NT2/D1 (cell line): ENCODE measurements at regions not wholly inside any gene's neighbourhood (a gene's known extent, or its start where the extent isn't known, plus 50 kb on each side); places are given as distances from the start of the nearest gene placed in this dataset.
"Not testable (repeated sequence)": the region's sequence is repeated elsewhere in the genome, so short reads cannot be mapped to it uniquely, and the experiment has no call there.

ENCODE experiments used
- DNase-seq: peaks from one replicate; pipeline ENCODE4 v3.0.0-alpha.2; 2011; ENCODE audit warnings: low read depth, low spot score
- H3K27me3 ChIP-seq: 2 replicates; pipeline ENCODE4 v1.6.0; 2011; ENCODE audit warnings: mild to moderate bottlenecking; ENCODE audit not compliant: insufficient read length, insufficient read depth
- H3K36me3 ChIP-seq: 2 replicates; pipeline ENCODE4 v1.6.1; 2011; ENCODE audit warnings: mild to moderate bottlenecking, low read length, mixed read lengths; ENCODE audit not compliant: insufficient read depth, insufficient read length
- H3K4me1 ChIP-seq: 2 replicates; pipeline ENCODE4 v1.5.1; 2011; ENCODE audit not compliant: insufficient read depth, insufficient read length
- H3K4me3 ChIP-seq: 2 replicates; pipeline ENCODE4 v1.5.1; 2011; ENCODE audit warnings: low read depth; ENCODE audit not compliant: insufficient read length
- H3K9ac ChIP-seq: 2 replicates; pipeline ENCODE4 v1.6.0; 2011; ENCODE audit warnings: low read depth; ENCODE audit not compliant: insufficient read length
- H3K9me3 ChIP-seq: 2 replicates; pipeline ENCODE4 v1.5.1; 2011; ENCODE audit warnings: mild to moderate bottlenecking, low read length; ENCODE audit not compliant: insufficient read depth
- SUZ12 ChIP-seq: IDR thresholded peaks from 2 replicates; pipeline ENCODE4 v1.6.1; 2011; ENCODE audit not compliant: insufficient read length, insufficient read depth; ENCODE audit errors: extremely low read depth
- YY1 ChIP-seq: IDR thresholded peaks from 2 replicates; pipeline ENCODE4 v1.6.1; 2011; ENCODE audit not compliant: insufficient read length, insufficient read depth
- ZNF274 ChIP-seq: IDR thresholded peaks from 2 replicates; pipeline ENCODE4 v1.6.1; 2011; ENCODE audit warnings: mild to moderate bottlenecking, low read depth, low read length

GRCh38 chr17:77285594-77286390 is 145.0 kb downstream of the SEC14L1 start:
- no peak overlapping the region for H3K4me3 ChIP-seq
- DNase-seq = no peak
- TF ChIP-seq SUZ12 (no peak), ZNF274 (no peak), YY1 (no peak)
- H3K36me3 ChIP-seq = peaks cover 9% of the 10 kb centered on the region
- H3K27me3 ChIP-seq = peaks cover 12% of the 10 kb centered on the region
- H3K9me3 ChIP-seq = no peaks in the 10 kb centered on the region
- H3K9ac ChIP-seq = peak overlapping the region; percentile 6
- H3K4me1 ChIP-seq = peaks cover 40% of the 10 kb centered on the region

GRCh38 chr17:77286391-77286640 is 145.5 kb downstream of the SEC14L1 start:
- Histone ChIP-seq H3K4me3 (no peak overlapping the region), H3K9me3 (no peaks in the 10 kb centered on the region)

GRCh38 chr17:77286641-77287431 is 146.1 kb downstream of the SEC14L1 start:
- Histone ChIP-seq H3K9me3 (no peaks in the 10 kb centered on the region), H3K36me3 (peaks cover 9% of the 10 kb centered on the region), H3K27me3 (peaks cover 7% of the 10 kb centered on the region), H3K4me1 (peaks cover 36% of the 10 kb centered on the region), H3K4me3 (no peak overlapping the region), H3K9ac (peak overlapping the region; percentile 8)
- TF ChIP-seq ZNF274 = no peak
- no peak for TF ChIP-seq SUZ12
- no peak for TF ChIP-seq YY1
- no peak for DNase-seq

More at GRCh38 chr17:77286391-77286640, 145.5 kb downstream of the SEC14L1 start:
- peaks cover 12% of the 10 kb centered on the region for H3K27me3 ChIP-seq
- peaks cover 40% of the 10 kb centered on the region for H3K4me1 ChIP-seq
- DNase-seq = no peak
- H3K9ac ChIP-seq = peak overlapping the region; percentile 6
- H3K36me3 ChIP-seq = peaks cover 9% of the 10 kb centered on the region
- TF ChIP-seq SUZ12 (no peak), ZNF274 (no peak), YY1 (no peak)

- H3K9ac ChIP-seq = peak overlapping the region; percentile 8
- no peaks in the 10 kb centered on the region for H3K27me3 ChIP-seq
- TF ChIP-seq SUZ12 = no peak
- no peak for TF ChIP-seq ZNF274
- no peak for TF ChIP-seq YY1
- no peaks in the 10 kb centered on the region for H3K9me3 ChIP-seq
- peaks cover 9% of the 10 kb centered on the region for H3K36me3 ChIP-seq
- no peak overlapping the region for H3K4me3 ChIP-seq
- no peak for DNase-seq
- peaks cover 31% of the 10 kb centered on the region for H3K4me1 ChIP-seq
Measured at GRCh38 chr17:77287432-77288068, 146.8 kb downstream of the SEC14L1 start.

- Histone ChIP-seq H3K4me3 (no peak overlapping the region), H3K9ac (peak overlapping the region; percentile 16)
- DNase-seq = no peak
Measured at GRCh38 chr17:77288115-77288619, 147.4 kb downstream of the SEC14L1 start.

GRCh38 chr17:77290759-77291558 is 150.2 kb downstream of the SEC14L1 start:
- H3K27me3 ChIP-seq, H3K9me3 ChIP-seq, H3K4me3 ChIP-seq, H3K9ac ChIP-seq, DNase-seq: not testable (repeated sequence)
- peaks cover 17% of the 10 kb centered on the region for H3K36me3 ChIP-seq
- H3K4me1 ChIP-seq = peaks cover 23% of the 10 kb centered on the region

More at GRCh38 chr17:77288115-77288619, 147.4 kb downstream of the SEC14L1 start:
- H3K4me1 ChIP-seq = peaks cover 30% of the 10 kb centered on the region
- no peaks in the 10 kb centered on the region for H3K27me3 ChIP-seq
- TF ChIP-seq SUZ12 = no peak
- H3K9me3 ChIP-seq = no peaks in the 10 kb centered on the region
- peaks cover 9% of the 10 kb centered on the region for H3K36me3 ChIP-seq

GRCh38 chr17:77291591-77292386 is 151.0 kb downstream of the SEC14L1 start:
- peaks cover 5% of the 10 kb centered on the region for H3K9me3 ChIP-seq
- no peaks in the 10 kb centered on the region for H3K27me3 ChIP-seq
- H3K36me3 ChIP-seq = peaks cover 17% of the 10 kb centered on the region
- DNase-seq = no peak
- no peak overlapping the region for H3K4me3 ChIP-seq
- TF ChIP-seq YY1 = no peak
- no peak for TF ChIP-seq ZNF274
- TF ChIP-seq SUZ12 = no peak
- no peak overlapping the region for H3K9ac ChIP-seq
- H3K4me1 ChIP-seq = peaks cover 16% of the 10 kb centered on the region
